PFSK-1 (cell line): ENCODE measurements at regions not wholly inside any gene's neighbourhood (a gene's known extent, or its start where the extent isn't known, plus 50 kb on each side); places are given as distances from the start of the nearest gene placed in this dataset.

Experiments used
- FOXP2 ChIP-seq: optimal IDR thresholded peaks from 2 replicates; pipeline ENCODE3; 2011; ENCODE audit warnings: borderline replicate concordance, control low read depth, inconsistent platforms; ENCODE audit not compliant: insufficient read depth; ENCODE audit errors: extremely low read length, extremely low read depth
- POLR2AphosphoS5 ChIP-seq: IDR thresholded peaks from 2 replicates; pipeline ENCODE4 v1.6.1; 2012; ENCODE audit warnings: low read depth, mild to moderate bottlenecking, control low read depth, low read length, moderate library complexity
- REST ChIP-seq, 2 experiments: IDR thresholded peaks; 2 replicates each; pipeline versions ENCODE4 v1.6.1 to v1.8.0; 2011 to 2012; ENCODE audit warnings: low read depth in 2 of 2, low read length in 2 of 2, control low read depth in 1 of 2, inconsistent platforms in 1 of 2, mild to moderate bottlenecking in 1 of 2, moderate library complexity in 1 of 2; ENCODE audit not compliant: insufficient read depth in 1 of 2
- SIN3A ChIP-seq: IDR thresholded peaks from 2 replicates; pipeline ENCODE4 v1.6.1; 2012; ENCODE audit warnings: mild to moderate bottlenecking, low read length, moderate library complexity, borderline replicate concordance; ENCODE audit not compliant: insufficient read depth
- TAF1 ChIP-seq: IDR thresholded peaks from 2 replicates; pipeline ENCODE4 v1.6.1; 2012; ENCODE audit warnings: low read length, control low read depth, borderline replicate concordance; ENCODE audit not compliant: insufficient read depth

- TF ChIP-seq FOXP2 (no peak), POLR2AphosphoS5 (no peak), REST (IDR thresholded peaks at IDR 0.05; ENCODE audit: insufficient read depth in 1 of 2, low read depth in 2 of 2, low read length in 2 of 2) (no peak), TAF1 (no peak), SIN3A (no peak)
Observed at GRCh38 chr15:39393575-39394335, 187.1 kb upstream of the THBS1 start.

- no peak for TF ChIP-seq SIN3A
- no peak for TF ChIP-seq TAF1
Observed at GRCh38 chr15:39394496-39394895, 186.4 kb upstream of the THBS1 start.

- no peak for TF ChIP-seq SIN3A
- no peak for TF ChIP-seq FOXP2
- TF ChIP-seq TAF1, result no peak
- no peak for TF ChIP-seq POLR2AphosphoS5
- no peak for TF ChIP-seq REST (IDR thresholded peaks at IDR 0.05; ENCODE audit: insufficient read depth in 1 of 2, low read depth in 2 of 2, low read length in 2 of 2)
Observed at GRCh38 chr15:39396979-39397615, 183.8 kb upstream of the THBS1 start.

GRCh38 chr15:39397883-39398282 is 183.0 kb upstream of the THBS1 start:
- TF ChIP-seq POLR2AphosphoS5 (no peak), SIN3A (no peak), TAF1 (no peak)

GRCh38 chr15:39399600-39399999 is 181.3 kb upstream of the THBS1 start:
- TF ChIP-seq FOXP2 (no peak), REST (IDR thresholded peaks at IDR 0.05; ENCODE audit: insufficient read depth in 1 of 2, low read depth in 2 of 2, low read length in 2 of 2) (no peak), SIN3A (no peak), TAF1 (no peak), POLR2AphosphoS5 (no peak)

GRCh38 chr15:39400002-39400401 is 180.9 kb upstream of the THBS1 start:
- TF ChIP-seq FOXP2, result no peak
- TF ChIP-seq POLR2AphosphoS5, result no peak
- TF ChIP-seq SIN3A, result no peak
- TF ChIP-seq REST (IDR thresholded peaks at IDR 0.05; ENCODE audit: insufficient read depth in 1 of 2, low read depth in 2 of 2, low read length in 2 of 2), result no peak
- no peak for TF ChIP-seq TAF1
